ENCODE measurements at regions not wholly inside any gene's neighbourhood (a gene's known extent, or its start where the extent isn't known, plus 50 kb on each side); places are given as distances from the start of the nearest gene placed in this dataset.
"Not testable (repeated sequence)": the region's sequence is repeated elsewhere in the genome, so short reads cannot be mapped to it uniquely, and the experiment has no call there.

DNA sequence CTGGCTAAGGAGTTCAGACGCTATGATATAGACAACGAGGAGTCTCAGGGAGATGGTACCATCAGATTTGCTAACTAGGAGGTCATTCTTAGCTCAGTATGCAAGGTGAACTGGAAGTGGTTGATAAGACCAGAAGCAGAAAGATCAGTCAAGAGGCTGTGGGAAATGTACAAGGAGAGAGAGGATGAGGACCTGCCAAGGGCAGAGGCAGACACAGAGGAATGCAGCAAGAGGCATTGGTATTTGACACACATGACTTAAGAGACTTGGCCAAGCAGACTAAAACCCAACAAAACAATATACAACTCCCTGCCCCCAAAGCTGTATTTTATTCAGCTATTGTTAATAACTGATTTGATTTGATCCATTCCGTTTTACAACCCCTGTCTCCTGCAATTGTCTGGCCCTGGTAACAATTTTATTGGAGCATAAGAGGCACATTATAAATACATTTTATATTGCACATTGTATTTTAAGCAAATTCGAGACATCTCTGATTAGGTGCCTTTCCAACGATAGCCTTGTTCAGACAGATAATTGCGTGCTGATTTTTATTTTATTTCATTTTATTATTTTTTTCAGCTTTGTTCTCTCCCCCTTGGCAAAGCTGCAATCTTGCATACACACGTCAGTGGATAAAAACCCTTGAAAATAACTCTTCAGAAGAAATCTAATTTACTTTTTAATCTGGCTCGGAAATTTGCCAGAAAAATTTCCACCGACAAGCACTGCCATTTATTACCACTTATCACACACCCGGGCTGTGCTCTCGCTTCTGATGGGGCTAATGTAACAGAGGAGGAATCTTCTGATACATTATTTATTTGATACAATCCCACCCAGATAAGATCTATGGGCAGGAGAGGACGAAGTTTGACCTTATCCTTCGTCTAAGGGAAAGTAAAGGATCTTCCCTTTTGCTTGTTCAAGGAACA is 237.8 kb downstream of the NXPE2 start:
- DNase-seq (ENCODE audit: low spot score) (no peak), ATAC-seq (no peak)
- intact Hi-C loops (cut with DNase I), result no loop called here

DNA sequence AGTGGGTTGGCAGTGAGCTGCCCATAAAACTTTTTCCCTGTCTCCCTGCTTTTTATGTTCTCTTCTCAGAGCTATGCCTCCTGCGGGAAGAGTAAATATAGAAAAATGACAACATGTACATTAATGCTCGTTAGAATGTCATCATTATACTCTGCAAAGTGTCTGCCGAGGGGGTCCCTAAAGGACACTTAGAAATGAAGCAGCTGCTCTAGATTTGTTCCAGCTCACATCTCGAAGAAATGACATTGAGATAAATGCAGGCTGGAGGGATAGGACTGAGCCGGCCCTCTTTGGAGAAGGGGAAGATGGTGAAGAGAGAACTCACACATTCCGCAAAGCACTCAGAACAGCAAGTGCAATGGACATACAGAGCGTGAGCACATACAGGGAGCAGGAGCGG is 240.0 kb downstream of the NXPE2 start:
- ATAC-seq, result no peak
- no peak for DNase-seq (ENCODE audit: low spot score)
- intact Hi-C loops (cut with DNase I), result no loop called here

DNA sequence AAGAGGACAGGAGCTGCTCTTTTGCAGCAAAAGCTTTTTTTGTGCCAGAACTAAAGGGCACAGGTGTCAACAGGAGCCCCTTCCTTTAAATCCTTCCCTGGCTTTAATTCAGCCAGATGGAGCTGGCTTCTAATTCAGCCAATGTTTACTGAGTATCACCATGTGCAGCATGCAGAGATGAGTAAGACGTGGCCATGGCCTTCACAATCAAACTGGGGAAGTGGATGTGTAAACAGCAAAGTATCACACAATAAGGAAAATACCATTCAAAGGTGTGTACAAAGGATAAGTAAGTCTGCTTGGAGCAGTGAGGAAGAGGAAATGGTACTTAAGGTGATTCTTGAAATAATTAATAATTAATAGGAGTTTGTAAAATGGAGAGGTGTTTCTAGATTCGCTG is 243.4 kb downstream of the NXPE2 start:
- intact Hi-C loops (cut with DNase I), result no loop called here

GRCh38 chr11:114924042-114924441 is 245.7 kb downstream of the NXPE2 start:
- intact Hi-C loops (cut with DNase I), result no loop called here

More for the DNA sequence above, 243.4 kb downstream of the NXPE2 start:
- DNase-seq (ENCODE audit: low spot score), result no peak
- ATAC-seq, result no peak

GRCh38 chr11:114925591-114925990 is 247.3 kb downstream of the NXPE2 start:
- DNase-seq (ENCODE audit: low spot score) (no peak), ATAC-seq (no peak)
- intact Hi-C loops (cut with DNase I), result no loop called here

More at GRCh38 chr11:114924042-114924441, 245.7 kb downstream of the NXPE2 start:
- no peak for ATAC-seq
- no peak for DNase-seq (ENCODE audit: low spot score)

DNA sequence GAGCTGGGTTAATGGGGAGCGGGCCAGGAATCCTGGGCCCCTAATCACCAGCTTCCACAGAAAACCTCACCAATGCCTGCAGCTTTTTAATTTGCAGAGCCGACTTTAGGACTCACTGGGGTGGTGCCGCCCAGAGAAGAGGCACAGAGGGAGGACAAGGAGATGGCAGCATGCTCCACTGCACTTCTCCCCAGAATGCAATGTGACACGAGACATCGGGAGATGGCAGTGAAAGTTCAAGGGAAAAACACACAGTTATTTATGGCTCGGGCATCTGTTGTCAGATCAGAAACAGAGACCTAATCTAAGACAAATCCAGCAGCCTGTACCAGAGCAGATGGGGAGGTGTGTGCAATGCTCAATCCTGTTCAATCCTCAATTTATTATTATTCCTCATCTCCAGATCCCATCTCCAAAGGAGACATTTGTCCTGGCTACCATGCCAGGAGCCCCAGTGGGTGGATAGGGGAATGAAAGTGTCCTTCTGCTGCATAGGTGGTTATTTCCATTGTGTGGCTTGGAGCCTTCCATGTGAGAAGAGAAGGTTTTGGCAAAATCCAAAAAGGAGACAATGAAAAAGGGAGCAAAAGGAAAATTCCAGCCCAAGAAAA is 250.0 kb downstream of the NXPE2 start:
- intact Hi-C loops (cut with DNase I), result no loop called here
- ATAC-seq (no peak), DNase-seq (ENCODE audit: low spot score) (no peak)

GRCh38 chr11:114929351-114930000 is 251.1 kb downstream of the NXPE2 start:
- ATAC-seq (no peak), DNase-seq (ENCODE audit: low spot score) (no peak)
- intact Hi-C loops (cut with DNase I), result no loop called here

DNA sequence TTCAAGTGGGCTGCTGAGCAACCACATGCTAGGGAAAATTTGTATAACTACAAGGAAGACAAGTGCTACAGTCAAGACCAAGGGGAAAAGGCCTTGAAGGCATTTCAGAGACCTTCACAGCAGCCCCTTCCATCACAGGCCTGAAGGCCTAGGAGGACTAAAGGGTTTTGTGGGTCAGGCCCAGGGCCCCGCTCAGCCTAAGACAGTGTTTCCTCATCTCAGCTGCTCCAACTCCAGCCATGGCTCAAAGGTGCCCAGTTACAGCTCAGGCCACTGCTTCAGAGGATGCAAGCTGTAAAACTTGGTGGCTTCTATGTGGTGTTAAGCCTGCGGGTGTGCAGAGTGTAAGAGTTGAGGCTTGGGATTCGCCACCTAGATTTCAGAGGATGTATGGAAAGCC is 260.5 kb downstream of the NXPE2 start:
- ATAC-seq (no peak), DNase-seq (ENCODE audit: low spot score) (no peak)
- intact Hi-C loops (cut with DNase I), result no loop called here

GRCh38 chr11:114942207-114942606 is 263.9 kb downstream of the NXPE2 start:
- DNase-seq (ENCODE audit: low spot score) (no peak), ATAC-seq (no peak)
- intact Hi-C loops (cut with DNase I), result no loop called here

- DNase-seq (ENCODE audit: low spot score) (no peak), ATAC-seq (no peak)
- intact Hi-C loops (cut with DNase I), result no loop called here
Observed at GRCh38 chr11:114949614-114950351, 271.5 kb downstream of the NXPE2 start.

- no peak for ATAC-seq
- DNase-seq (ENCODE audit: low spot score), result no peak
- intact Hi-C loops (cut with DNase I), result no loop called here
Observed at GRCh38 chr11:114953039-114953438, 274.7 kb downstream of the NXPE2 start.

GRCh38 chr11:114955923-114956322 is 277.6 kb downstream of the NXPE2 start:
- ATAC-seq (no peak), DNase-seq (ENCODE audit: low spot score) (no peak)
- intact Hi-C loops (cut with DNase I), result no loop called here

DNA sequence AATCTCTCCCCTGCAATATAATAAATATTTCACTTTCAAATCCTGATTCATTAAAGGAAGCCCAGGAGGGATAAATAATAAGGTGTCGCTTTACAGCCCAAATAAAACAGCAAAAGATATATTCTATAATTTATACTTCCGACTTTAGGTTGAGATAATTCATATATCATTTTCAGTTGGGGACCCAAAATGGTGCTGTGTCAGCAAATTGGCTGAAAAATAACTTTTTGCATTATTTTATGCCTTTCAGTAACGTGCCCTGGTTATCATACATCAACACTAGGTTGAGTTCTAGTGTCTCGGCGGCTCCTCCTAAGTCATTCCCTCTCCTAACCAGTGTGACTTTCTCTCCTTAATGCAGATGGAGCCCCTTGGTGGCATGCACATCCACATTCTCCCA is 278.2 kb downstream of the NXPE2 start:
- DNase-seq (ENCODE audit: low spot score) (no peak), ATAC-seq (no peak)
- intact Hi-C loops (cut with DNase I), result no loop called here

DNA sequence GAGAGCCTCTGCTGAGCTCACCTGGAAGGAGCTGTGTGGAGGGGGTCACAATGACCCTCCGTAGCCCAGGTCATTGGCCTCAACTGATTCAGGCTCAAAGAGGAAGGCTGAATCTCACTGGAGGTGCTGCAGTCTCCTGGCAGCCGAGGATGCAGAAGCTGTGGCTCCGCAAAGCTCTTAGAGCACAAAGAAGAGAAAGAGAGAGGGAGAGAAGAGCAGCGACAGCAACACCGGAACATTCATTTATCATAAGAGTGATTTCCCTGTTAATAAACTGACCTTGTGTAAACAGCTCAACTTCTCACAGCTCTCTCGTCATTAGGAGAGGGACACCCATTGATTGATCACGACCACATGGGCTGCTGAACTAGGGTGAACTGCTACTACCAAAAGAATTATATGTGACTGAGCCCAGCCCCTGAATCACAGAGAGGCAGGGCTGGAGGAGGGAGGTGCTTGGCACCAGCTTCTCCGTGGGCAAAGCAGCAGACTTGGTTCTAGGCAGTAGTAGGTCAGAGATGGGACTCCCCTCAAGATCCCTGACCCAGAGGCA is 281.7 kb downstream of the NXPE2 start:
- no peak for ATAC-seq

GRCh38 chr11:114960819-114961218 is 282.5 kb downstream of the NXPE2 start:
- intact Hi-C loops (cut with DNase I); DNase-seq (ENCODE audit: low spot score); ATAC-seq: not testable (repeated sequence)

More for the DNA sequence above, 281.7 kb downstream of the NXPE2 start:
- DNase-seq (ENCODE audit: low spot score), result no peak
- intact Hi-C loops (cut with DNase I), result no loop called here

GRCh38 chr11:114964676-114965214 is 286.4 kb downstream of the NXPE2 start:
- ATAC-seq (no peak), DNase-seq (ENCODE audit: low spot score) (no peak)
- intact Hi-C loops (cut with DNase I), result no loop called here

DNA sequence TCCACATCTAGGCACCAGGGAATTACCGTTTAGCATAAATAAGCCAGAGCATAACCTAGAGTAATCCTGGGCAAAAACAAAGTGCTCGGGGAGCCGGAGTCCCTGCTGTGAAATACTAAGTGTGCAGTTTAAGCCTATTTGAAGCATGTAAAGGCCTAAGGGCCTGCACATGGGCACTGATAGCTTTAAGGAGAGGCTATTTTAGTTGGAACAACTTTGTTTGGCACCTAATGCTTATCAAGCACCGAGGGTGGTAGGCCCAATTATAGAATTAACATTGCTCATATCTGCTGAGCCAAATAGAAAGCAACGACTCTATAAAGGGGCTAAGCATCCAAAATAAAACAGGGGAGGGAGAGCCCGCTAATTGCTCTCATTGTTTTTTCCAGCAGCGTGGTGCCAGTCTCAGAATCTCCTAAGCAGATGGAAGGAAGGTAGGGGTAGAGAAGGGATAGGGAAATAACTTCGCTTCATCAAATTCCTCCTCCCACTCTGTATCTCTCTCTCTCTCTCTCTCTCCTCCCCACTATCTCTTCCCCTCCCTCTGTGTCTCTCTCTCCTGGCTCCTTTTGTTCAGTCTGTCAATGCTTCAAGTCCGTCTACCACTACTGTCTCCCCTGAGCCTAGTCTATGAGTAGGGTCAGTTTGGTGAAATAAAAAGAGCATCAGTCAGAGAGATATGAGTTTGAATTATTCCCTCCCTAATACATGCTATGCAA is 292.8 kb downstream of the NXPE2 start:
- intact Hi-C loops (cut with DNase I), result no loop called here
- ATAC-seq (no peak), DNase-seq (ENCODE audit: low spot score) (no peak)

GRCh38 chr11:114972105-114972504 is 293.8 kb downstream of the NXPE2 start:
- intact Hi-C loops (cut with DNase I), result no loop called here
- no peak for ATAC-seq
- DNase-seq (ENCODE audit: low spot score), result no peak
